ENCODE measurements at regions not wholly inside any gene's neighbourhood (a gene's known extent, or its start where the extent isn't known, plus 50 kb on each side); places are given as distances from the start of the nearest gene placed in this dataset.

DNA sequence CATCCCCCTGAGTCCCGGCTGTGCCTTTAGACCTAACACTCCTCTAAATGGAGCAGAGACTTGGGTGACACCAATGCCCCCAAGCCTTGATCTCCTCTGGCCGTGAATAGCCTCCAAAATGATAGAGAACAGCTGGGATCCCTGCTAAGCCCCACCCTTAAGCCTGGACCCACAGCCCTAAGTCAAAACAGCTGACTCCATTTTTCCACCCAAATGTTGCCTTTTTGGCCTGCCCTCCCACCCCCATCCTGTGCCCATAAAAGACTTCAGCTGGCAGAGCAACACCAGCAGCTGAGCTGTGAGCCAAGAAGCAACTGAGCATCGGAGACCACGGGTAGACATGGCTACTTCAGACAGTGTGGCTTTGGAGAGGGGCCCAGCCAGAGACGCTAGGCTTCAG lies 420.8 kb downstream of the NPHP4 start:
- no peak for DNase-seq (ENCODE audit: low read depth in 3 of 3)

DNA sequence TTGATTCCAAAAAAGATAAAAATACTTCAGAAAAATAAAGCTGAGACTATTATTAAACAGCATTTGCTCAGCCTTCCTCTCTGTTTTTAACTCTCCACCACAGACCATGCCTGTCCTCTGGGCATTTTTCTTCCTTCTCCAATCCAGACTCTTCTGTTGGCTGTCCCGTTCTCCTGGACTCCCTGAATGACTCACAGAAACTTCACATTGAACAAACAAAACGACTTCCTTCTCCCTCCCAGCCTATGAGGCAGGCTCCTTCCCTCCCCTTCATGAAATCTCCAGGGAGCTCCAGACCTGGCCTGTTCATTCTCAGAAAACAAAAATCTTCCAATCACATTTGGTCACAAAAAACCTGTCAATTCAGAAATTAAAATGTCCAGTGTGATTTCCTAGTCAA lies 421.3 kb downstream of the NPHP4 start:
- DNase-seq (ENCODE audit: low read depth in 3 of 3) = no peak

DNA sequence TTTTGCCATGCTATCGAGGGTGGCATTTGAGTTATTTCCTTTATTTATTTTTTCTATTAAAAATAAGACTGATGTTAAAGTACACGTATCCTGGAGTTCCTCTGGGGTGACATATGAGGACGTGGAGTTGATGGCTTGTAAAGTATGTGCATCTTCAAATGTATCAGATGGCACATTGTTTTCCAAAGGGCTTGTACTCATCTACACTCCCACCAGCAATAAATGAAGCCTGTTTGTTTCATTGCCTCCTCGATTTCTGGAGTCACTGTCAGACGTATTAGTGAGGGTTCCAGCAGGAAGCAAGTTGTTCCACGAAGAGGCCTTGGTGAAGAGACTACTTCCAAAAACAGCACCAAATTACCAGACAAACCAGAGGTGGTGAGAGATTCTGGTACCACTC lies 423.9 kb downstream of the NPHP4 start:
- DNase-seq (ENCODE audit: low read depth in 3 of 3) = no peak

DNA sequence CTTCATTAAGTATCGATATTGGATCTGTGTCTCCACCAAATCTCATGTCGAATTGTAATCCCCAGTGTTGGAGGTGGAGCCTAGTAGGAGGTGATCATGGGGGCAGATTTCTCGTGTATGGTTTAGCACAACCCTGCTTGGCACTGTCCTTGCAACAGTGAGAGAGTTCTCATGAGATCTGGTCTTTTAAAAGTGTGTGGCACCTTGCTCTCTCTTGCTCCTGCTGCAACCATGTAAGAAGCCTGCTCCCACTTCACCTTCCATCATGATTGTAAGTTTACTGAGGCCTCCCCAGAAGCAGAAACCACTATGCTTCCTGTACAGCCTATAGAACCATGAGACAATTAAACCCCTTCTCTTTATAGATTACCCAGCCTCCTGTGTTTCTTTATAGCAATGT lies 424.4 kb downstream of the NPHP4 start:
- DNase-seq (ENCODE audit: low read depth in 3 of 3) = no peak

DNA sequence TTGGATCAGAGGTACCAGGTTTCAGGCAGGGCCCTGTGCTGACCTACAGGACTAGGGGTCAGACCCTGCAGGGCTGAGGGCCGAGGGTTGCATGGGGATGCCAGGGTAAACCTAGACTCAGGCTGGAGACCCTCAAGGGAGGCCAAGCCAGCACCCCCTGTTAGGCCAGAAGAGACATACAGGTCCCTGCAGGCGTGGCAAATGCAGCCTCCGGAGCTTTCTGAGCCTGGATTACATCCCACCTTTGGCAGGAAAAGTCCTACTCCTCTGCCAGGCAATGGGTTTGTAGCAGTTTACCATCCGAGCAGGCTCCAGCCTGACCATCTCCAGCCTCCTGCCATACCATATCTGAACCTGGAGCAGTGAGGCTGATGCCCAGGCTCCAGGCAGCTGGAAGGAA lies 425.3 kb downstream of the NPHP4 start:
- DNase-seq (ENCODE audit: low read depth in 3 of 3) = no peak

DNA sequence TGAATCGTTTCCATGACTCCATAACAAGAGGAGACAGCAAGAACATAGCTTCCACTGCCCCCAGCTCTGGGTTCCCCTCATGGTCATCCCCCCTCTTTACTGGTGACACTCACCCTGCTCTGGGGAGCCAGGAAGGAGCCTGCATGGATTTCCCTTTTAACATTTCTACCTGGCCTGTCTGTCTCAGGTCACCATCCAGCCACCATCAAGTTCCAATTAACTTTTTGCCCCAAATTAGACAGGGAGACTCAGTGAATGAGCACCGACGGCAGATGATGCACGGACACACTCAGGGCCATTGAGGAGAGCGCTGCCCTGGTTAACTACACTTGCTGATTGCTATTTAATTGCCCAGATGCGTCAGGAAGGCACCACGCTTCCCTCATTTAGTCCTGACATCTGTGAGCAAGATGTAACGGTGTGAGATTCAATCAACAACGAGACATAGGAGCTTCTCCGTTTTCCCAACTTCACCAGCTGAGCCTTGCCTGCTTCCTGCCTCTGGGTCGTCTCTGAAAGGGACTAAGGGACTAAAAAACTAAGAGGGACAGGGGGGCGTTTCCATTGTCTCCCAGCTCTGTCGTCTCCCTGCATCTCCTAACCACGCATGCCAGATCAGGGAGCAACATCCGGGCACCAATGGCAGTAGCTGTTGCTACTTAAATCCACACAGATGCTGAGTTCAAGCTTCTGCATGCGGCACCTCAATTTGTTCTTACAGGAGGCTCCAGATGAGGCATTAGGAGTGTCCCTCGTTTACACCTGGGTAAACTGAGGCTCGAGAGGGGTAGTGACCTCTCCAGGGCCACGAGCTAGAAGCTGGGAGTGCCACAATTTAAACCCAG lies 426.7 kb downstream of the NPHP4 start:
- no peak for DNase-seq (ENCODE audit: low read depth in 3 of 3)

DNA sequence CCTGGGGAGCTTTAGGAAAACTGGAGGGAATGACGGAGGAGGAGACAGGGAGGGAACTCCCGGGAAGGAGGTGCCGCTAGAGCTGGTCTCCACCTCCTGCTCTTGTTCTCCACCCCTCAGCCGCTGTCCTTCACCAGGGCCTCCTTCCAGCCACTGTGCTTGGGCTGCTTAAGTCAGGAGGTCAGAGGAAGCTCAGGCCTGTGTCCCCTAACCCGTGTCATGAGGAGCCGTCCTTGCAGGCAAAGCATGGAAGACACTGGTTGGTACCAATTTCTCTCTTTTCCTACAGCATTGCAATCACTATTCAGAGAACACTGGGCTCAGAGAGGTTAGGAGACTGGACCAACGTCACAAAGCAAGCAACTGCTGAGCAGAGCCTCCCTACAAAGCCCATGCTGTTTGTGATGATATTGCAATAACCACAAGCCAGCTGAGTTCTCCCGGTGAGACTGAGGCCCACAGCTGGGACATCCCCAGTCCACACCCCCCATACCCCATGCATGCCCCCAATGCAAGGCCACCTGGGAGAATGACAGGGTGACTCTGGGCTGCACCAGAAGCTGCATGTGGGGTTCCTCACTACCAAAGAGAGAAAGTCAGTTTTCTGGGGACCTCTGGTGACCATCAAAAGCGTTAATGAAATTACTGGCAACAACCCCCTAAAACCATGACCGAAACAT lies 427.5 kb downstream of the NPHP4 start:
- DNase-seq (ENCODE audit: low read depth in 3 of 3) = no peak

DNA sequence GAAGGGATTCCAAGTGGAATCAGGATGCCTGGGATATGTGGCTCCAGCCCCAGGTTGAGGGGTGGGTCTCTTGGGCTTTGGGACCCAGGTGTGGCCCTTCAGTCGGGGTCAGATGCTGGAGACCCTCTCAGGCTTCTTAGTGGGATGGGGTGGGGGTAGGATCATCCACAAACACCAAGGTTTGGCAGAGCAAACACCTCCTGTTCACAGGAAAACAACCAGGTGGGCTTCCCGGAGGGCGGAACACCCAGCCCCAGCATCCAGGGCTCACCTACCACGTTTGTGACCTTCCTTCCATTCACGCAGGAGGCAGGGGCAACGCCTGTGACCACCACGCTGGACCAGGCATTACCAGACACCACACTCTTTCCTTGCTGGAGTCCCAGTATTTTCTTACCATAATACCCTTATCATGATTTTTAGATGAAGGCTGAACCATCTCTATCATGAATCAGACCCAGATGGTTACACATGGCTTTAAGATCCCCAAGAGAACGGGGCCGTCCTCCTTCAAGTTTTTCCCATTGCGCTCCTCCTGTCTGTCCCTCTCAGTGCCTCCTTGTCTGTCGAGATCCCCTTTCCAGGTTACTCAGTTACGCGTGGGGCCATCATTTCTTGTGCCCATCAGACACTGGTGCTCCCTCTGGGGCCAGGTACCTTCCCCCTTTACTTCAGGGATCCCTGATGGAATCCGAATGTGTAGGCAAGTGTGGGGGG lies 428.2 kb downstream of the NPHP4 start:
- no peak for DNase-seq (ENCODE audit: low read depth in 3 of 3)

DNA sequence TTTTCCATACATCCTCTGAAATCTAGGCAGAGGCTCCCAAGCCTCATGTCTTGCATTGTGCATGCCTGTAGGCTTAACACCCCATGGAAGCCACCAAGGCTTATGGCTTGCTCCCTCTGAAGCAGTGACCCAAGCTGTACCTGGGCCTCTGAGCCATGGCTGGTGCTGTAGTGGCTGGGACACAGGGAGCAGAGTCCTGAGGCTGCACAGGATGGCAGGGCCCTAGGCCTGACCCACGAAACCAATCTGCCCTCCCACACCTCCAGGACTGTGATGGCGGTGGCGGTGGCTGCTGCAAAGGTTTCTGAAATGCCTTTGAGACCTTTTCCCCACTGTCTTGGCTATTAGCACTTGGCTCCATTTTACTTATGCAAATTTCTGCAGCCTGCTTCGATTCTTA lies 429.5 kb downstream of the NPHP4 start:
- DNase-seq (ENCODE audit: low read depth in 3 of 3) = no peak

DNA sequence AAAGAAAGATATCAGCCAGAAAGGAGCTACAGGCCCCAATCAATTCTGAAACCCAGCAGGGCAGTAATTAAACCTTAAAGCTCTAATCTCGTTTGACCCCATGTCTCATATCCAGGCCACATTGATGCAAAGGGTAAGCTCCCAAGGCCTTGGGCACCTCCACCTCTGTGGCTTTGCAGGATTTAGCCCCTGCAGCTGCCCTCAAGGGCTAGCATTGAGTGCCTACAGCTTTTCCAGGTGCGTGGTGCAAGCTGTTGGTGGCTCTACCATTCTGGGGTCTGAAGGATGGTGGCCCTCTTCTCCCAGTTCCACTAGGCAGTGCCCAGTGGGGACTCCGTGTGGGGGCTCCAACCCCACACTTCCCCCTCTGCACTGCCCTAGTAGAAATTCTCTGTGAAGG lies 429.9 kb downstream of the NPHP4 start:
- no peak for DNase-seq (ENCODE audit: low read depth in 3 of 3)

DNA sequence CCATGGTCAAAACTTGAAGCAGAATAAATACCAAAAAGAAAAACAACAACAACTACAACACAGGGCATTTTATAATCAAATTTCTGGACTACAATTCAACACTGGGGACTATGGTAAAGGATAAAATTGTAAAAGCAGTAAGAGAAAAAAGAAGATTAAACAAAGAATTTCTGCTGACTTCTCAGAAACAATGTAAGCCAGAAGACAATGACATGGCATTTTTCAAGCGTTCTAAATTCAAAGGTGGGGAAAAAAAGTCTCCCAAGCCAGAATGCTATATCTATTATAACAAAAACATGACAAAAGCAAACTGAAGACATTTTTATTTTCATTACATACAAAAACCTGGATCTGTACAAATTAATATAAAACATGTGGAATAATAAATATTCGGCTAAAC lies 433.1 kb downstream of the NPHP4 start:
- DNase-seq (ENCODE audit: low read depth in 3 of 3) = no peak

DNA sequence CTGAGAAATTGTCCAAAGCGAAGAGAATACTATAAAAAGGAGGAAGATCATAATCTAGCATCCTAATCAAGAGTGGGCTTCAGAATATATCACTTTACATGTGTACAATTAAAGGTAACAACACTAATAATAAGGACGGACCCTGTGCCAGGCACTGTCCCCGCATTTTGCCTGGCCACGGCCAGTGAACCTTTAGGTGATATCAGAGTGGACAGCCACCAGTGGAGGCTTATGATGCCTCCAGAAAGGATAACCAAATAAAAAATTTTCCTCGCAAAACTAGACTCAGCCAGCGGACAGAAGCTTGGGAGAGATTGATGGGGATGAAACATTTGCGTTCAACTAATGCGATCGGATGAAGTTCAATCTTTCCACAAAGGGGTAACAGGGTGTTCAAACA lies 436.4 kb downstream of the NPHP4 start:
- DNase-seq (ENCODE audit: low read depth in 3 of 3) = no peak

DNA sequence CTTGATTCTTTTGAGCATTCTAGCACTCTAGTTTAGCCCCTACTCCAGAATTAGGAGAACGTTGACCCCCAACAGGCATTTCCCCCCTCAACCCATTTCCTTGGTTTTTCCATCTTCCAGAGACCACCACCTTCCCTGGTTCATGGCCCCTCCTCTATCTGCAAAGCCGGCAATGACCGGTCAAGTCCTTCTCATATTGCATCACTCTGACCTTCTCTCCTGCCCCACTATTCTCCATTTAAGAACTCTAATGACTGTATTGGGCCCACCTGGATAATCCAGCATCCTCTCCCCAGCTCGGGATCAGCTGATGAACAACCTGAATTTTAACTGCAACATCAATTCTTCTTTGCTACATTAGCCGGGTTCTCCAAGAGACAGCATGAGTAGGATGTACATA lies 437.4 kb downstream of the NPHP4 start:
- no peak for DNase-seq (ENCODE audit: low read depth in 3 of 3)

DNA sequence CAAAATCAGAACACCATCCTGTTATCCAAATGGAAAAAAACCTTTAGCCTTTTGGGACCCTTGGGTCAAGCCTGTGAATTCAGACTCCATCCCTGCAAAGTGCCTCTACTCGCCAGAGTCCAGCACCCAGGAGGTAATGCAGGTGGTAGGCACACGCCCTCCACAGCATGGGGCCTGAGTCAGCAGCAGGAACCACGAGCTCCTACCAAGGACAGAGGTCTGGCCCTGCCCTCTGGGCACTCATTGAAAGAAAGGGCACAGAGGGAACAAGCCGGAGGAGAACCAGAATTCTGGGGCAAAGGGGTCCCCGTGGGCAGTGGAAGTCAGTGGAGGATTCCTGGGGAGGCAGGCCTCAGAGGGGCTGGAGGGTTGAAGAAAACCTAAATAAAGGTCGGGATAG lies 438.1 kb downstream of the NPHP4 start:
- DNase-seq (ENCODE audit: low read depth in 3 of 3) = no peak

DNA sequence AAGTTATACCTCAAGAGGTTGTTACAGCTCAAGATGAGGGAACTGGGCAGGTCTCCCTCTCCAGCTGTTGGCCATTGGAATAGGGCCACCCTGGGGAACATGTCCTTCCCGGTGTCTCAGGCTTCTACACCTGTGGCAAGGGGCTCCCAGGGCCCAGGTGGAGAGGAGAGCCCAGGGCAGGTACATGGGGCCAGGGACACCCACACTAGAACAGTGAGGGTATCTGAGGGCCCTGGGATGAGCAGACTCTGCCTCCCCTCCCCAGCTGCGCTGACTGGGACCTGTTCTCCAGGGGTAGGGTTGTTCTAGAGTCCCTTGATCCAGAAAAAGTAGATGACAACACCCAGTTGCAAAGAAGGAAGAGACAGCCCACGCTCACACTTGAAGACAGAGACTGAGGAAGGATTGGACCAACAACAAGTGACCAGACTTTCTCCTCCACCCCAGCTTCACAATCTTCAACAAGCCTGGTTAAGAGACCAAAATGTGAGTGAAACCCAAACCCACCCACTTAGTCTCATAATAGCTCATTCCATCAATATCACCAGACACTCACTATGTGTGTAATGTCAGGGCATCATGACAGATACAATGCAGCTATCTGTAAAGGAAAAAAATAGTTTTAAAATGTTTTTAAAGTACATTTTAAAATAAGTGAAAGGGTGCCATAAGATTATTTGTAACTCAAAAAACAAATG lies 439.3 kb downstream of the NPHP4 start:
- DNase-seq (ENCODE audit: low read depth in 3 of 3) = no peak

DNA sequence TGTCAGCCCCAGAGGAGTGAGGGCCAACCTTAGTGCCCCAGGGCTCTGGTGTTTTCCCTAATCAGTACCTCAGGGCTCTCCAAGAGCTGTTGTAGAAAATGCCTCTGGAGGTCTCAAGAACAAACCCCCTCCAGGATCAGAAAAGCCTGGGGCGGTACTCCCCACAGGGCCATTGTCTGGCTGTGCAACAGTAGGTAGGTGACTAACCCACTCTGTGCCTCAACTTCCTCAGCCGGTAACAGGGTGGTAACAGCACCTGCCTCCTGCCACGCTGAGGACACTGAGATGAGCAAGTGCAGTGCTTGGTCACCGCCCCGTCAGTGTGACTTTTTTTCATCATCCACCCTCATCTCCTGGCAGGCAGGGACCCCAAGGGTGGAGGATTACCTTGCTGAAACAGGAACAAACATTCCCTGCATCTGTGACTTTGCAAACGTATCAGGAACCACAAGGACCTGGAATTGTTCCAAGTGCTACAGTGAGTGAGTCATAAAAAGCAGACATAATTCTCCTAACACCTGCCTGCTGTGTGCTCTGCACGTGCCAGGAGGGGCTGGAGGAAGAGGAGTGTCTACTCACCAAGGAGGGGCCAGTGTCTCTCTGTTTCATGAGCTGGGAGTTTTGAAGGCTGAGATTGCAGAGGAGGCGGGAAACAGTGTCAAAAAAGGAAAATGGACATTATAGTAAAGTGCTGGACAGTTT lies 440.8 kb downstream of the NPHP4 start:
- DNase-seq (ENCODE audit: low read depth in 3 of 3) = no peak

DNA sequence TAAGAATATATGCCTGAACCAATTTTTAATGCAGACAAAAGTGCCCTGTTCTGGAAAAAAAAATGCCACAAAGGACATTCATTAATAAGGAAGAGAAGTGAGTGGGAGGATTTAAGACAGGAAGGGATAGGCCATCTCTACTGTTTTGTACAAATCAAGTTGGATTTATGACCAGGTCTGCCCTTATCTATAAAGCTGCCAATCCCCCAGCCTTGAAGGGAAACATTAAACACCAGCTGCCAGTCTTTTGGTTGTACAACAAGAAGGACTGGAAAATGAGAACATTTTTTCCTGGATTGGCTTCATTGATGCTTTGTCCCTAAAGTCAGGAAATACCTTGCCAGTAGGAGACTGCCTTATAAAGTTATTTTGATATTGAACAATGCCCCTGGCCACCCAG lies 444.0 kb downstream of the NPHP4 start:
- DNase-seq (ENCODE audit: low read depth in 3 of 3) = no peak

DNA sequence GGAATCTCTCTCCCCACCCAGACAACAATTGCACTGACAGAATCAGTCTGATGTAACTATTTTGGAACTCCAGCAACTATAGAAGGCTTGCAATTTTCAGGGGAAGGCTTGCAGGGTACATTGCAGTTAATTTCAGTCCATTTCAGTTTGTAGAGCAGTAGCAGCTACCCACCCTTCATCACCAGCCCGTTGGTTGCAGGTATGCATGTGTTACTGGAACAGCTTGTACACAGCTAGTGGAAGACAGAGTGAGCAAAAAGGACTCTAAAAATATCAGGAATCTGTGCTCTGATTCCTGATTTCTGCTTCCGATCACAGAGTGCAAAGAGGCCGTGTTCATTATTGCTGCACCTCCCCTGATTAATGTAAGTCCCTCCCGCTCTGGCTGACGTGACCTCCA lies 449.0 kb downstream of the NPHP4 start:
- DNase-seq (ENCODE audit: low read depth in 3 of 3) = no peak

DNA sequence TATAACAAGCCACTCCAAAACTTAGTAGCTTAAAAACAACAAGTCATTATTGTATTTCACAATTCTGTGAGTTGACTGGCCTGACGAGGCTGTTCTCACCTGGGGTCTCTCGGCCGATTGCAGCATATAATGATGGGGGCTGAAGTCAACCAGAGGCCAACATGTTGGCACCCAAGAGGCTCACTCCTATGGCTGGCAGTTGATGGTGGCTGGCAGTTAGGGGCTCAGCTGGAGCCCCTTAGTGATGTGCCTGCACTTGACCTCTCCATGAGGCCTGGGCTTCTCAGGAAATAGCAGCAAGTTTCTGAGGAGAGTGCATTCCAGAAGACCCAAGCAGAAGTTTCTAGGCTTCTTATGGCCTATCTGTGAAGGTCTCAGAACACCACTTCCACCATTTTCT lies 459.4 kb downstream of the NPHP4 start:
- DNase-seq (ENCODE audit: low read depth in 3 of 3) = no peak

DNA sequence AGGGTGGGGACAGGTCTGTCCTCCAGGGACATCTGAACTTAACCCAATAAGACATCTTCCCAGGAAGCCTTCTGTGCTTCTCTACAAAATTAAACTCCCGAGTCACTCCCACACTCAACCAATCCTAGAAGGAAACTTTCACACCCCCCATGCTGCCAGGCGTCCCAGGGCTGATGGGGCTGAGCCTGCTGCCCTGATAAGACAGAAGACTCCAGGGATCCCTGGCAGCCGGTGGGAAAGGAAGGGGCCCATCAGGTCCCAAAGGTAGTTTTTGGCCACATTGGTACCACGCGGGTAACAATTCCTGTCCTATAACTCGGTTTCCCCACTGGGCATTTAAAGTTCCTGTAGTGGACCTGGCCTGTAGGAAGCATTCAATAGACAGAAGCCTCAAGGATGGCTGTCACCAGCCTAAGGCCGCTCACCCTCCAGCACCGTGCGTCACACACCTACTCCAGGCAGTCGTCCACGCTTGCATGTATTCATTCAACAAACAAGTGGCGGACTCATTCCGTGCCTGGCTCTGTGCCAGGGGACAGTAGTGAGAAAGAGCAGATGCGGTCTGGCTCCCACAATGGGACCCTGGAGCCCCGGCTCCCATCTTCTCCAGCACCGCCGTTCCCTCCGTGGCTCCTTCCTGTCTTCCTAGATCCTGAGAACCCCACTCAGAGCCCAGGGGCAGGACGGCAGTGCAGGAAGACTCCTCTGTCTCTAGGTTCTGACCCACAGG lies 465.2 kb downstream of the NPHP4 start:
- no peak for DNase-seq (ENCODE audit: low read depth in 3 of 3)

DNA sequence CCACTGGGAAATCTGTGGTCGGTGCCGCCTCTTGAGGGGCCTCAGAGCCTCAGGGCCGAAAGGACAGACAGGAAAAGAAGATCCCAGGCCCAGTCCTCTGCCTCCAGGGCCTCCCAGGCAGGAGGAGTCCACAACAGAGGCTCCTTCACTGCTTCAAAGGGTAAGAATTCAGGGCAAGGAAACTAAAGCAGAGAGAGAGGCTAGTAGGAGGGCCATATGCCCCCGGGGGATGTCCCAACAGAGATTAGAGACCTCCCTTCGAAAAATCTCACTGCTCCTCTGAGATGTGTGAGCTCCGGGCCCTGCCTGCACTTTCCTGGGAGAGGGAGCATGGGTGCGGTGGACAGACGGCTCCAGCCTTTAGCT lies 465.9 kb downstream of the NPHP4 start:
- DNase-seq (ENCODE audit: low read depth in 3 of 3) = no peak
